Activated naive CD4-positive, alpha-beta T cell treated with anti-CD3 and anti-CD28 coated beads, Interleukin-2, amount 50 U/mL, for 24 hours (primary cell): ENCODE measurements at regions not wholly inside any gene's neighbourhood (a gene's known extent, or its start where the extent isn't known, plus 50 kb on each side); places are given as distances from the start of the nearest gene placed in this dataset.

Experiments used
- H3K27ac Mint-ChIP-seq: one replicate; pipeline ENCODE4 v1.8.0; 2021; ENCODE audit warnings: mild to moderate bottlenecking, mixed read lengths
- H3K27me3 Mint-ChIP-seq: one replicate; pipeline ENCODE4 v1.8.0; 2021; ENCODE audit warnings: mixed read lengths
- H3K36me3 Mint-ChIP-seq: one replicate; pipeline ENCODE4 v1.8.0; 2021; ENCODE audit warnings: mixed read lengths
- H3K4me1 Mint-ChIP-seq: one replicate; pipeline ENCODE4 v1.8.0; 2021; ENCODE audit warnings: mixed read lengths
- H3K4me3 Mint-ChIP-seq: one replicate; pipeline ENCODE4 v1.8.0; 2021; ENCODE audit warnings: mild to moderate bottlenecking, mixed read lengths
- H3K9me3 Mint-ChIP-seq: one replicate; pipeline ENCODE4 v1.8.0; 2021; ENCODE audit warnings: mixed read lengths

GRCh38 chr2:67006373-67006960, 390.7 kb upstream of the ETAA1 start:
- Mint-ChIP-seq H3K27ac (no peak overlapping the region), H3K36me3 (no peaks in the 10 kb centered on the region), H3K4me1 (no peaks in the 10 kb centered on the region), H3K4me3 (no peak overlapping the region), H3K9me3 (no peaks in the 10 kb centered on the region), H3K27me3 (no peaks in the 10 kb centered on the region)

- H3K9me3 Mint-ChIP-seq, result no peaks in the 10 kb centered on the region
- H3K27ac Mint-ChIP-seq, result no peak overlapping the region
- no peak overlapping the region for H3K4me3 Mint-ChIP-seq
- H3K4me1 Mint-ChIP-seq, result no peaks in the 10 kb centered on the region
- no peaks in the 10 kb centered on the region for H3K36me3 Mint-ChIP-seq
- no peaks in the 10 kb centered on the region for H3K27me3 Mint-ChIP-seq
Measured at GRCh38 chr2:67008155-67008554, 389.0 kb upstream of the ETAA1 start.

GRCh38 chr2:67012165-67012564, 385.0 kb upstream of the ETAA1 start:
- Mint-ChIP-seq H3K9me3 (no peaks in the 10 kb centered on the region), H3K27me3 (no peaks in the 10 kb centered on the region), H3K36me3 (no peaks in the 10 kb centered on the region), H3K27ac (no peak overlapping the region), H3K4me1 (no peaks in the 10 kb centered on the region), H3K4me3 (no peak overlapping the region)

GRCh38 chr2:67013821-67014220, 383.3 kb upstream of the ETAA1 start:
- no peaks in the 10 kb centered on the region for H3K36me3 Mint-ChIP-seq
- H3K4me1 Mint-ChIP-seq, result no peaks in the 10 kb centered on the region
- no peak overlapping the region for H3K4me3 Mint-ChIP-seq
- H3K9me3 Mint-ChIP-seq, result no peaks in the 10 kb centered on the region
- H3K27me3 Mint-ChIP-seq, result no peaks in the 10 kb centered on the region
- no peak overlapping the region for H3K27ac Mint-ChIP-seq

- Mint-ChIP-seq H3K4me3 (no peak overlapping the region), H3K27ac (no peak overlapping the region), H3K36me3 (no peaks in the 10 kb centered on the region), H3K27me3 (no peaks in the 10 kb centered on the region), H3K4me1 (no peaks in the 10 kb centered on the region), H3K9me3 (peaks cover 5% of the 10 kb centered on the region)
Measured at GRCh38 chr2:67015681-67016080, 381.5 kb upstream of the ETAA1 start.

- Mint-ChIP-seq H3K27ac (no peak overlapping the region), H3K4me1 (no peaks in the 10 kb centered on the region), H3K9me3 (peaks cover 8% of the 10 kb centered on the region), H3K4me3 (no peak overlapping the region), H3K36me3 (no peaks in the 10 kb centered on the region), H3K27me3 (no peaks in the 10 kb centered on the region)
Measured at GRCh38 chr2:67018301-67018700, 378.8 kb upstream of the ETAA1 start.

GRCh38 chr2:67032076-67032475, 365.1 kb upstream of the ETAA1 start:
- Mint-ChIP-seq H3K4me1 (no peaks in the 10 kb centered on the region), H3K36me3 (no peaks in the 10 kb centered on the region)

GRCh38 chr2:67036444-67036843, 360.7 kb upstream of the ETAA1 start:
- Mint-ChIP-seq H3K9me3 (peaks cover 6% of the 10 kb centered on the region), H3K27me3 (no peaks in the 10 kb centered on the region), H3K4me3 (no peak overlapping the region), H3K4me1 (no peaks in the 10 kb centered on the region), H3K27ac (no peak overlapping the region), H3K36me3 (no peaks in the 10 kb centered on the region)

More at GRCh38 chr2:67032076-67032475, 365.1 kb upstream of the ETAA1 start:
- no peak overlapping the region for H3K4me3 Mint-ChIP-seq
- no peak overlapping the region for H3K27ac Mint-ChIP-seq
- no peaks in the 10 kb centered on the region for H3K9me3 Mint-ChIP-seq
- H3K27me3 Mint-ChIP-seq, result no peaks in the 10 kb centered on the region

GRCh38 chr2:67037655-67038054, 359.5 kb upstream of the ETAA1 start:
- Mint-ChIP-seq H3K9me3 (peaks cover 6% of the 10 kb centered on the region), H3K27ac (no peak overlapping the region), H3K4me3 (no peak overlapping the region), H3K36me3 (no peaks in the 10 kb centered on the region), H3K27me3 (no peaks in the 10 kb centered on the region), H3K4me1 (no peaks in the 10 kb centered on the region)

- Mint-ChIP-seq H3K9me3 (peaks cover 6% of the 10 kb centered on the region), H3K4me3 (no peak overlapping the region), H3K27me3 (no peaks in the 10 kb centered on the region), H3K36me3 (no peaks in the 10 kb centered on the region), H3K27ac (no peak overlapping the region), H3K4me1 (no peaks in the 10 kb centered on the region)
Measured at GRCh38 chr2:67038195-67038594, 358.9 kb upstream of the ETAA1 start.

GRCh38 chr2:67039058-67039457, 358.1 kb upstream of the ETAA1 start:
- Mint-ChIP-seq H3K27me3 (no peaks in the 10 kb centered on the region), H3K27ac (no peak overlapping the region), H3K4me3 (no peak overlapping the region), H3K4me1 (no peaks in the 10 kb centered on the region), H3K9me3 (peaks cover 6% of the 10 kb centered on the region), H3K36me3 (no peaks in the 10 kb centered on the region)

GRCh38 chr2:67039517-67040103, 357.5 kb upstream of the ETAA1 start:
- H3K4me3 Mint-ChIP-seq, result no peak overlapping the region
- H3K9me3 Mint-ChIP-seq, result peaks cover 6% of the 10 kb centered on the region
- no peaks in the 10 kb centered on the region for H3K36me3 Mint-ChIP-seq
- H3K27ac Mint-ChIP-seq, result no peak overlapping the region
- no peaks in the 10 kb centered on the region for H3K4me1 Mint-ChIP-seq
- H3K27me3 Mint-ChIP-seq, result no peaks in the 10 kb centered on the region

GRCh38 chr2:67041051-67041450, 356.1 kb upstream of the ETAA1 start:
- H3K9me3 Mint-ChIP-seq, result peaks cover 6% of the 10 kb centered on the region
- no peak overlapping the region for H3K27ac Mint-ChIP-seq
- no peak overlapping the region for H3K4me3 Mint-ChIP-seq
- no peaks in the 10 kb centered on the region for H3K36me3 Mint-ChIP-seq
- H3K27me3 Mint-ChIP-seq, result no peaks in the 10 kb centered on the region
- H3K4me1 Mint-ChIP-seq, result no peaks in the 10 kb centered on the region

GRCh38 chr2:67043781-67044478, 353.2 kb upstream of the ETAA1 start:
- Mint-ChIP-seq H3K4me1 (no peaks in the 10 kb centered on the region), H3K36me3 (no peaks in the 10 kb centered on the region), H3K4me3 (no peak overlapping the region), H3K27me3 (no peaks in the 10 kb centered on the region), H3K27ac (no peak overlapping the region), H3K9me3 (peaks cover 12% of the 10 kb centered on the region)

GRCh38 chr2:67046591-67046990, 350.5 kb upstream of the ETAA1 start:
- H3K9me3 Mint-ChIP-seq, result peaks cover 11% of the 10 kb centered on the region
- H3K36me3 Mint-ChIP-seq, result no peaks in the 10 kb centered on the region
- H3K27me3 Mint-ChIP-seq, result no peaks in the 10 kb centered on the region
- H3K4me1 Mint-ChIP-seq, result no peaks in the 10 kb centered on the region
- no peak overlapping the region for H3K4me3 Mint-ChIP-seq
- H3K27ac Mint-ChIP-seq, result no peak overlapping the region

- Mint-ChIP-seq H3K4me1 (no peaks in the 10 kb centered on the region), H3K4me3 (no peak overlapping the region), H3K27ac (no peak overlapping the region), H3K27me3 (no peaks in the 10 kb centered on the region), H3K36me3 (no peaks in the 10 kb centered on the region), H3K9me3 (peaks cover 11% of the 10 kb centered on the region)
Measured at GRCh38 chr2:67048314-67048713, 348.8 kb upstream of the ETAA1 start.
